HepG2 (cell line): ENCODE measurements at regions not wholly inside any gene's neighbourhood (a gene's known extent, or its start where the extent isn't known, plus 50 kb on each side); places are given as distances from the start of the nearest gene placed in this dataset.

Experiments used
- ATAC-seq: fragments of 200-7000 bp; cut with Tn5 transposase; 3 replicates; pipeline ENCODE4 v1.9.1; 2020; ENCODE audit warnings: mild to moderate bottlenecking, moderate library complexity
- BruUV-seq: library from RNA; stranded (reverse); fragments of 400-500 nt; replicated peaks from 2 replicates; lab custom pipeline; 2021; lab: Mats Ljungman, UMichigan
- CTCF ChIA-PET: fragments of 300-600 bp; formaldehyde crosslinking; extraction: SDS; loops from one replicate; lab custom pipeline; 2021; ENCODE audit warnings: low total read pairs, inconsistent platforms, low intra/inter-chr PET ratio; lab: Yijun Ruan, JAX
- POLR2A ChIA-PET: fragments of 350-600 bp; sonication (Branson Sonifier 250); formaldehyde crosslinking; loops from one replicate; lab custom pipeline; 2020; ENCODE audit warnings: antibody characterized with exemption, inconsistent platforms; lab: Yijun Ruan, JAX
- DNase-seq: peaks from one replicate; pipeline ENCODE4 v3.0.0-alpha.2; 2015; ENCODE audit warnings: low spot score
- FAIRE-seq: peaks from 3 replicates; lab custom pipeline; 2011; peaks lifted over from hg19 to GRCh38; lab: Jason Lieb, UNC
- H2AFZ ChIP-seq: one replicate; pipeline ENCODE4 v1.6.1; 2011; ENCODE audit warnings: low read length, inconsistent platforms
- H3K27ac ChIP-seq: fragments of 300-600 bp; 3 replicates; pipeline ENCODE4 v1.8.0; 2011; ENCODE audit warnings: mixed run types, mild to moderate bottlenecking, mixed read lengths, low read length, inconsistent platforms; ENCODE audit not compliant: insufficient read depth; ENCODE audit errors: extremely low read length
- H3K27me3 ChIP-seq, 2 experiments: fragments of 200-600 bp in 1 of 2; 2 replicates in 1 of 2; 3 replicates in 1 of 2; pipeline versions ENCODE4 v1.6.0 to v1.8.0; 2011; ENCODE audit warnings: low read length in 2 of 2, mild to moderate bottlenecking in 2 of 2, moderate library complexity in 2 of 2, inconsistent platforms in 1 of 2; ENCODE audit not compliant: insufficient read depth in 2 of 2, control insufficient read depth in 1 of 2
- H3K36me3 ChIP-seq, 2 experiments: fragments of 200-600 bp in 1 of 2; replicated peaks in 1 of 2; 2 replicates in 1 of 2; 3 replicates in 1 of 2; pipeline versions ENCODE4 v1.5.1 to v1.8.0; 2011; ENCODE audit warnings: low read length in 2 of 2, inconsistent platforms in 1 of 2; ENCODE audit not compliant: insufficient read depth in 2 of 2, control insufficient read depth in 1 of 2
- H3K4me1 ChIP-seq: 2 replicates; pipeline ENCODE4 v1.5.1; 2012; ENCODE audit warnings: low read length, inconsistent platforms; ENCODE audit not compliant: insufficient read depth
- H3K4me2 ChIP-seq: 2 replicates; pipeline ENCODE4 v1.6.0; 2011; ENCODE audit warnings: low read depth, low read length, inconsistent platforms
- H3K4me3 ChIP-seq, 3 experiments: fragments of 200-600 bp in 1 of 3; sonication (generic), shearing (Covaris generic) in 1 of 3; replicated peaks in 1 of 3; 2 replicates each; pipeline ENCODE4 v1.5.1; 2011 to 2016; ENCODE audit warnings: low read length in 3 of 3, inconsistent platforms in 2 of 3, low read depth in 2 of 3, mild to moderate bottlenecking in 2 of 3, control low read depth in 1 of 3, mixed read lengths in 1 of 3; ENCODE audit not compliant: insufficient read depth in 1 of 3
- H3K79me2 ChIP-seq: one replicate; pipeline ENCODE4 v1.6.1; 2011; ENCODE audit warnings: low read length, inconsistent platforms; ENCODE audit not compliant: insufficient read depth
- H3K9ac ChIP-seq: 2 replicates; pipeline ENCODE4 v1.6.0; 2011; ENCODE audit warnings: mild to moderate bottlenecking, low read depth, low read length, inconsistent platforms; ENCODE audit not compliant: insufficient read depth
- H3K9me3 ChIP-seq: 2 replicates; pipeline ENCODE4 v1.5.1; 2012; ENCODE audit warnings: mild to moderate bottlenecking, low read length
- H4K20me1 ChIP-seq: 2 replicates; pipeline ENCODE4 v1.6.0; 2011; ENCODE audit warnings: inconsistent platforms, mild to moderate bottlenecking, low read length, moderate library complexity; ENCODE audit not compliant: insufficient read depth
- ARID3A ChIP-seq: IDR thresholded peaks from 2 replicates; pipeline ENCODE4 v1.6.1; 2012; ENCODE audit warnings: low read depth, low read length, improper control_type of control experiment
- CEBPB ChIP-seq: IDR thresholded peaks from 2 replicates; pipeline ENCODE4 v1.6.1; 2011; ENCODE audit warnings: low read depth, low read length, improper control_type of control experiment, borderline replicate concordance
- KLF11 ChIP-seq: IDR thresholded peaks from 2 replicates; pipeline ENCODE4 v1.6.1; 2016; ENCODE audit warnings: missing compliant biosample characterization
- SAFB2 ChIP-seq: sonication (generic); formaldehyde crosslinking; IDR thresholded peaks from 2 replicates; pipeline ENCODE4 v1.5.1; 2020; ENCODE audit warnings: missing genetic modification reagents, low read depth, mild to moderate bottlenecking, borderline replicate concordance
- SMARCE1 ChIP-seq: fragments of 450-650 bp; IDR thresholded peaks from 2 replicates; pipeline ENCODE4 v1.6.1; 2017; ENCODE audit warnings: borderline replicate concordance
- STAT6 ChIP-seq: sonication (generic); formaldehyde crosslinking; IDR thresholded peaks from 2 replicates; pipeline ENCODE4 v1.4.0; 2020; ENCODE audit warnings: missing genetic modification reagents, mild to moderate bottlenecking, borderline replicate concordance
- ZNF451 ChIP-seq: sonication (generic); formaldehyde crosslinking; IDR thresholded peaks from 2 replicates; pipeline ENCODE4 v1.5.0; 2020; ENCODE audit warnings: mild to moderate bottlenecking, missing genetic modification reagents
- ZNF800 ChIP-seq: sonication (generic); formaldehyde crosslinking; IDR thresholded peaks from 2 replicates; pipeline ENCODE4 v1.4.0; 2020; ENCODE audit warnings: missing genetic modification reagents
- WGBS: methylation state at CpG from one replicate; pipeline ENCODE4 v1.1.6; 2017; ENCODE audit warnings: low lambda C conversion rate; 5-methylcytosine and 5-hydroxymethylcytosine counted together
- in situ Hi-C: cut with HindIII; loops from 2 replicates; pipeline ENCODE4 v1.10.0; 2017; ENCODE audit warnings: low pct_unique_long_range_greater_than_20kb; ENCODE audit not compliant: extremely low pct_ligation_motif_present
- intact Hi-C: fragments of 100-400 bp; cut with micrococcal nuclease; formaldehyde crosslinking; loops from one replicate; pipeline ENCODE4 v1.10.0; 2022; ENCODE audit not compliant: unreplicated experiment

- Histone ChIP-seq H3K4me3 (no peak overlapping the region), H3K79me2 (no peaks in the 10 kb centered on the region), H3K4me1 (no peaks in the 10 kb centered on the region), H3K27me3 (no peaks in the 10 kb centered on the region), H2AFZ (no peak overlapping the region)
- no peak for FAIRE-seq
- intact Hi-C loops, result loop anchor here (5.0 kb wide), 1 partner anchor 263 kb away; no protein-coding TSS in a partner anchor
- POLR2A ChIA-PET, result no interaction called here
- TF ChIP-seq STAT6, result no peak
- TF ChIP-seq KLF11 (CRISPR knock-in tag), result no peak
- TF ChIP-seq SMARCE1, result no peak
- no peak for TF ChIP-seq SAFB2 (CRISPR knock-in tag)
- TF ChIP-seq ZNF451 (CRISPR knock-in tag), result no peak
- no peak for TF ChIP-seq CEBPB
- TF ChIP-seq ZNF800 (CRISPR knock-in tag), result no peak
- TF ChIP-seq ARID3A, result no peak
- TF ChIP-seq, all 625 proteins: peak for 0
- Histone ChIP-seq H3K9me3 (no peaks in the 10 kb centered on the region), H3K4me2 (no peak overlapping the region), H3K9ac (no peak overlapping the region), H3K36me3 (no peaks in the 10 kb centered on the region), H3K27ac (no peak overlapping the region), H4K20me1 (no peaks in the 10 kb centered on the region)
- CTCF ChIA-PET, result no interaction called here
- BruUV-seq, result no TSS peak
- no CpG with 5 or more reads among the region's 4 CpGs for WGBS
- in situ Hi-C loops, result no loop called here
- DNase-seq, result no peak
- no peak for ATAC-seq
Observed at GRCh38 chr9:20189871-20190270, 401.0 kb upstream of the SLC24A2 start.
